HEK293T (cell line): ENCODE measurements at regions not wholly inside any gene's neighbourhood (a gene's known extent, or its start where the extent isn't known, plus 50 kb on each side); places are given as distances from the start of the nearest gene placed in this dataset.

Experiments
- CTCF ChIA-PET: fragments of 350-600 bp; formaldehyde crosslinking; extraction: SDS; loops from one replicate; lab custom pipeline; 2021; ENCODE audit warnings: antibody characterized with exemption, inconsistent platforms; lab: Yijun Ruan, JAX
- POLR2A ChIA-PET: fragments of 350-600 bp; formaldehyde crosslinking; extraction: SDS; loops from one replicate; lab custom pipeline; 2020; ENCODE audit warnings: antibody characterized with exemption, inconsistent platforms; lab: Yijun Ruan, JAX
- DNase-seq: peaks from one replicate; pipeline ENCODE4 v3.0.0; 2012; ENCODE audit warnings: mixed read lengths; ENCODE audit errors: extremely low spot score
- ARNT ChIP-seq: fragments of 450-650 bp; IDR thresholded peaks from 2 replicates; pipeline ENCODE4 v1.6.1; 2017; ENCODE audit warnings: mild to moderate bottlenecking
- BHLHE40 ChIP-seq: fragments of 450-650 bp; IDR thresholded peaks from 2 replicates; pipeline ENCODE4 v1.6.1; 2016; ENCODE audit warnings: mild to moderate bottlenecking, moderate library complexity, borderline replicate concordance
- CTBP1 ChIP-seq: fragments of 450-650 bp; IDR thresholded peaks from 2 replicates; pipeline ENCODE4 v1.6.1; 2016; ENCODE audit warnings: borderline replicate concordance
- ELF4 ChIP-seq: fragments of 450-650 bp; IDR thresholded peaks from 2 replicates; pipeline ENCODE4 v1.6.1; 2017; ENCODE audit warnings: antibody characterized with exemption
- FOXA1 ChIP-seq: fragments of 450-650 bp; IDR thresholded peaks from 2 replicates; pipeline ENCODE4 v1.6.1; 2016; ENCODE audit warnings: mild to moderate bottlenecking
- FOXK2 ChIP-seq: fragments of 450-650 bp; IDR thresholded peaks from 2 replicates; pipeline ENCODE4 v1.6.1; 2016; ENCODE audit warnings: mild to moderate bottlenecking
- FOXM1 ChIP-seq: fragments of 450-650 bp; IDR thresholded peaks from 2 replicates; pipeline ENCODE4 v1.6.1; 2017; ENCODE audit warnings: mild to moderate bottlenecking, borderline replicate concordance
- HDGF ChIP-seq: fragments of 450-650 bp; IDR thresholded peaks from 2 replicates; pipeline ENCODE4 v1.6.1; 2017; ENCODE audit warnings: antibody characterized with exemption, borderline replicate concordance
- L3MBTL2 ChIP-seq: fragments of 450-650 bp; conservative IDR thresholded peaks from 2 replicates; pipeline ENCODE4 v1.6.1; 2016; ENCODE audit warnings: mild to moderate bottlenecking
- LEF1 ChIP-seq: fragments of 450-650 bp; IDR thresholded peaks from 2 replicates; pipeline ENCODE4 v1.6.1; 2017; ENCODE audit warnings: mild to moderate bottlenecking, borderline replicate concordance
- NFRKB ChIP-seq: fragments of 450-650 bp; IDR thresholded peaks from 2 replicates; pipeline ENCODE4 v1.6.1; 2016; ENCODE audit warnings: mild to moderate bottlenecking, moderate library complexity
- SP1 ChIP-seq: fragments of 450-650 bp; IDR thresholded peaks from 2 replicates; pipeline ENCODE4 v1.6.1; 2017
- SUZ12 ChIP-seq: fragments of 450-650 bp; IDR thresholded peaks from 2 replicates; pipeline ENCODE4 v1.6.1; 2016; ENCODE audit warnings: mild to moderate bottlenecking
- TARDBP ChIP-seq: fragments of 450-650 bp; IDR thresholded peaks from 2 replicates; pipeline ENCODE4 v1.6.1; 2016
- ZNF384 ChIP-seq: fragments of 450-650 bp; IDR thresholded peaks from 2 replicates; pipeline ENCODE4 v1.6.1; 2016
- TF ChIP-seq, protein P1 (sequence below): fragments of 450-650 bp; IDR thresholded peaks from 2 replicates; pipeline ENCODE4 v1.6.1; 2016

GRCh38 chr2:6475155-6475940 is 390.4 kb downstream of the CMPK2 start:
- TF ChIP-seq FOXA1 (no peak), CTBP1 (no peak), L3MBTL2 (no peak), BHLHE40 (no peak), SP1 (no peak), ZNF384 (no peak), ARNT (no peak), NFRKB (no peak), HDGF (no peak), LEF1 (no peak), ELF4 (no peak), FOXM1 (no peak), TARDBP (no peak), FOXK2 (no peak), SUZ12 (no peak)
- TF ChIP-seq, protein P1, sequence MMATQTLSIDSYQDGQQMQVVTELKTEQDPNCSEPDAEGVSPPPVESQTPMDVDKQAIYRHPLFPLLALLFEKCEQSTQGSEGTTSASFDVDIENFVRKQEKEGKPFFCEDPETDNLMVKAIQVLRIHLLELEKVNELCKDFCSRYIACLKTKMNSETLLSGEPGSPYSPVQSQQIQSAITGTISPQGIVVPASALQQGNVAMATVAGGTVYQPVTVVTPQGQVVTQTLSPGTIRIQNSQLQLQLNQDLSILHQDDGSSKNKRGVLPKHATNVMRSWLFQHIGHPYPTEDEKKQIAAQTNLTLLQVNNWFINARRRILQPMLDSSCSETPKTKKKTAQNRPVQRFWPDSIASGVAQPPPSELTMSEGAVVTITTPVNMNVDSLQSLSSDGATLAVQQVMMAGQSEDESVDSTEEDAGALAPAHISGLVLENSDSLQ: no peak
- ChIA-PET CTCF (no interaction called here), POLR2A (no interaction called here)
- no peak for DNase-seq

- CTCF ChIA-PET: no interaction called here
- no peak for DNase-seq
- POLR2A ChIA-PET: no interaction called here
- no peak for TF ChIP-seq FOXM1
- TF ChIP-seq SP1: no peak
- no peak for TF ChIP-seq BHLHE40
- no peak for TF ChIP-seq ZNF384
- TF ChIP-seq SUZ12: no peak
- TF ChIP-seq NFRKB: no peak
- TF ChIP-seq, protein P1: no peak
These were observed 385.2 kb downstream of the CMPK2 start for GRCh38 chr2:6480514-6480913.

- no peak for DNase-seq
- POLR2A ChIA-PET: no interaction called here
- TF ChIP-seq SP1 (no peak), ARNT (no peak), ZNF384 (no peak), FOXM1 (no peak), CTBP1 (no peak)
- CTCF ChIA-PET: no interaction called here
These were observed 383.5 kb downstream of the CMPK2 start for GRCh38 chr2:6482256-6482655.

- no peak for DNase-seq
- ChIA-PET CTCF (no interaction called here), POLR2A (no interaction called here)
- TF ChIP-seq ZNF384 (no peak), HDGF (no peak), ARNT (no peak), ELF4 (no peak), BHLHE40 (no peak), FOXM1 (no peak), L3MBTL2 (no peak), FOXA1 (no peak)
These were observed 377.9 kb downstream of the CMPK2 start for GRCh38 chr2:6487765-6488164.

DNA sequence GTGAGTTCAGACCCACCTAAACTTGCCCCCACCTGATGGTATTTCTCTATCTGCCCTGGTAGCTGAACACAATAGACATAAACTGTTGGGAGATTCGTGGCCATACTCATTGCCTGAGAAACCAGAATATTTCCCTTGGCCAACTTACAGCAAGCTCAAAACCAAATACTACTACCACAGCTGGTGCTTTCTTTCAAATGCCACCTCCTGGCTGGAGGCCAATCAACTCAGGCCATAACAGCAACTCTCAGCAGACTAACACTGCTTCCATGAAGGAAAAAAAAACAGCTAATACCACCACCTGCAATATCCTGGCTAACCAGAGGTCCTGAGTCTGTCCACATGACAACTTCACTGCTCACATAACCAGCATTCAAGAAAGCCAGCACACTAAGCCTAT is 373.1 kb downstream of the CMPK2 start:
- ChIA-PET POLR2A (no interaction called here), CTCF (no interaction called here)
- no peak for TF ChIP-seq NFRKB
- DNase-seq: no peak

GRCh38 chr2:6493266-6493665 is 372.4 kb downstream of the CMPK2 start:
- ChIA-PET POLR2A (no interaction called here), CTCF (no interaction called here)
- no peak for TF ChIP-seq FOXK2
- DNase-seq: no peak

DNA sequence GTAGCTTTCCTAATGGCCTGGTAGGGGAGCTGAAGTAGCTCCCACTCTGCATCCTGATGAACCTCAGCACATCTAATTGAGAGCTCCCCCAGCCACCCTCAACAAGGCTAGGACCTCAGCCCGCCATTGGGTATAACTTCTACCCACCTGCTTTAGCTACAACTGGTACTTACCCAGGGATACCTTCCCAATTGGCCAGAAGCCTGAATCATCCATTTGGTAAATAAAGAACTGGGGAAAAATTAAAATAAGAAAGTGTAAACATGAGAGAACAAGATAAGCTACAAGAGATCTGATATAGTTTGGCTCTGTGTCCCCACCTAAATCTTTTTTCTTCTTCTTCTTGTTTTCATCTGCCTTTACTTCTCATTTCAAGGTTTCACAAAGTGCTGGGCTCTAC is 372.0 kb downstream of the CMPK2 start:
- POLR2A ChIA-PET: no interaction called here
- DNase-seq: no peak
- CTCF ChIA-PET: no interaction called here
- TF ChIP-seq, protein P1: no peak
- TF ChIP-seq SUZ12 (no peak), FOXA1 (no peak), FOXK2 (no peak), NFRKB (no peak), CTBP1 (no peak), L3MBTL2 (no peak), ARNT (no peak), BHLHE40 (no peak), TARDBP (no peak), HDGF (no peak), ELF4 (no peak), SP1 (no peak), ZNF384 (no peak), LEF1 (no peak), FOXM1 (no peak)
